IMR-90 (cell line): ENCODE measurements at regions not wholly inside any gene's neighbourhood (a gene's known extent, or its start where the extent isn't known, plus 50 kb on each side); places are given as distances from the start of the nearest gene placed in this dataset.

Source experiments
- CHD1 ChIP-seq: IDR thresholded peaks from 2 replicates; pipeline ENCODE4 v1.6.1; 2012; ENCODE audit warnings: low read depth, low read length, improper control_type of control experiment
- CTCF ChIP-seq: conservative IDR thresholded peaks from 2 replicates; pipeline ENCODE4 v1.5.1; 2012; ENCODE audit warnings: mild to moderate bottlenecking, low read depth, low read length, improper control_type of control experiment
- MAFK ChIP-seq: IDR thresholded peaks from 2 replicates; pipeline ENCODE4 v1.6.1; 2012; ENCODE audit warnings: low read depth, low read length, improper control_type of control experiment
- NFE2L2 ChIP-seq: fragments of 150-350 bp; IDR thresholded peaks from 2 replicates; pipeline ENCODE4 v1.6.1; 2016; ENCODE audit warnings: low read depth, mild to moderate bottlenecking, low read length
- POLR2A ChIP-seq: IDR thresholded peaks from 2 replicates; pipeline ENCODE4 v1.6.1; 2012; ENCODE audit warnings: mild to moderate bottlenecking, low read depth, low read length
- RAD21 ChIP-seq: IDR thresholded peaks from 2 replicates; pipeline ENCODE4 v1.6.1; 2012; ENCODE audit warnings: low read length, improper control_type of control experiment

- no peak for TF ChIP-seq CTCF
- no peak for TF ChIP-seq POLR2A
- TF ChIP-seq RAD21, result no peak
- TF ChIP-seq NFE2L2, result no peak
- no peak for TF ChIP-seq CHD1
- TF ChIP-seq MAFK, result no peak
These were observed 142.6 kb downstream of the TFCP2L1 start for GRCh38 chr2:121142452-121142851.
